K562 (cell line): ENCODE measurements at regions not wholly inside any gene's neighbourhood (a gene's known extent, or its start where the extent isn't known, plus 50 kb on each side); places are given as distances from the start of the nearest gene placed in this dataset.
A peak's percentile ranks its signal among the peaks of the same experiment; 100 is the strongest.

Experiments used
- ATAC-seq: fragments of 200-7000 bp; cut with Tn5 transposase; 3 replicates; pipeline ENCODE4 v1.9.1; 2020; ENCODE audit warnings: moderate library complexity
- BruUV-seq: library from RNA; stranded (reverse); fragments of 400-500 nt; replicated peaks from 2 replicates; lab custom pipeline; 2021; lab: Mats Ljungman, UMichigan
- CTCF ChIA-PET: fragments of 300-600 bp; formaldehyde crosslinking; extraction: SDS; loops from one replicate; lab custom pipeline; 2021; ENCODE audit warnings: low intra/inter-chr PET ratio; lab: Yijun Ruan, JAX
- POLR2A ChIA-PET: fragments of 300-600, 350-650 bp; sonication (Branson Sonifier 250); formaldehyde crosslinking; extraction: SDS; loops from one replicate; lab custom pipeline; 2021; ENCODE audit warnings: antibody characterized with exemption, inconsistent platforms; lab: Yijun Ruan, JAX
- DNase-seq, 4 experiments: peaks; one replicate each; pipeline versions ENCODE4 v3.0.0 to v3.0.0-alpha.2; 2011 to 2018; ENCODE audit warnings: low spot score in 3 of 4, mixed read lengths in 3 of 4; ENCODE audit errors: extremely low read depth in 1 of 4
- FAIRE-seq: peaks from 2 replicates; lab custom pipeline; 2011; peaks lifted over from hg19 to GRCh38; lab: Jason Lieb, UNC
- H2AFZ ChIP-seq: 2 replicates; pipeline ENCODE4 v1.6.0; 2011; ENCODE audit warnings: low read depth, low read length, control low read depth, inconsistent platforms
- H3K27ac ChIP-seq: fragments of 200-600 bp; 3 replicates; pipeline ENCODE4 v1.8.0; 2011; ENCODE audit warnings: low read depth, mild to moderate bottlenecking, control low read depth, inconsistent platforms, low read length, moderate library complexity, mixed read lengths; ENCODE audit errors: extremely low read depth
- H3K27me3 ChIP-seq, 2 experiments: fragments of 300-600 bp in 1 of 2; 2 replicates in 1 of 2; 3 replicates in 1 of 2; pipeline versions ENCODE4 v1.6.0 to v1.8.0; 2011; ENCODE audit warnings: inconsistent platforms in 2 of 2, low read length in 2 of 2, mild to moderate bottlenecking in 1 of 2, mixed read lengths in 1 of 2, moderate library complexity in 1 of 2; ENCODE audit not compliant: control insufficient read depth in 2 of 2, insufficient read depth in 2 of 2
- H3K36me3 ChIP-seq: fragments of 300-600 bp; 3 replicates; pipeline ENCODE4 v1.8.0; 2011; ENCODE audit warnings: mild to moderate bottlenecking, low read length, inconsistent platforms; ENCODE audit not compliant: control insufficient read depth, insufficient read depth
- H3K4me1 ChIP-seq, 2 experiments: fragments of 200-600 bp in 1 of 2; replicated peaks in 1 of 2; 2 replicates in 1 of 2; 3 replicates in 1 of 2; pipeline versions ENCODE4 v1.5.1 to v1.8.0; 2011; ENCODE audit warnings: inconsistent platforms in 2 of 2, low read length in 2 of 2, mild to moderate bottlenecking in 1 of 2, mixed read lengths in 1 of 2, moderate library complexity in 1 of 2; ENCODE audit not compliant: control insufficient read depth in 2 of 2, insufficient read depth in 2 of 2
- H3K4me2 ChIP-seq: 2 replicates; pipeline ENCODE4 v1.6.1; 2011; ENCODE audit warnings: low read length, control low read depth, inconsistent platforms, mixed read lengths; ENCODE audit not compliant: insufficient read depth
- H3K4me3 ChIP-seq: fragments of 200-600 bp; sonication (generic), shearing (Covaris generic); 2 replicates; pipeline ENCODE4 v1.5.1; 2016; ENCODE audit warnings: control low read depth, inconsistent platforms
- H3K79me2 ChIP-seq: fragments of 200-600 bp; 3 replicates; pipeline ENCODE4 v1.8.0; 2011; ENCODE audit warnings: low read length, inconsistent platforms; ENCODE audit not compliant: control insufficient read depth, insufficient read depth
- H3K9ac ChIP-seq, 2 experiments: 2 replicates each; pipeline versions ENCODE4 v1.6.0 to v1.6.1; 2011; ENCODE audit warnings: low read depth in 2 of 2, low read length in 2 of 2, control low read depth in 1 of 2, inconsistent platforms in 1 of 2, mild to moderate bottlenecking in 1 of 2, mixed read lengths in 1 of 2; ENCODE audit not compliant: insufficient read depth in 1 of 2
- H3K9me1 ChIP-seq: one replicate; pipeline ENCODE4 v1.6.0; 2011; ENCODE audit warnings: inconsistent platforms, mild to moderate bottlenecking, low read length, moderate library complexity; ENCODE audit not compliant: control insufficient read depth, insufficient read depth
- H3K9me3 ChIP-seq: replicated peaks from 2 replicates; pipeline ENCODE4 v1.5.1; 2011; ENCODE audit warnings: low read depth, low read length, inconsistent platforms; ENCODE audit not compliant: control insufficient read depth, insufficient read depth
- H4K20me1 ChIP-seq: replicated peaks from 2 replicates; pipeline ENCODE4 v1.6.1; 2011; ENCODE audit warnings: low read length, inconsistent platforms, mixed read lengths; ENCODE audit not compliant: control insufficient read depth, insufficient read depth
- CEBPZ ChIP-seq: fragments of 150-350 bp; IDR thresholded peaks from 2 replicates; pipeline ENCODE4 v1.6.1; 2014; ENCODE audit warnings: low read depth, mild to moderate bottlenecking, low read length, borderline replicate concordance
- MAFG ChIP-seq: fragments of 450-650 bp; conservative IDR thresholded peaks from 2 replicates; pipeline ENCODE4 v1.6.1; 2016; ENCODE audit warnings: missing genetic modification characterization, missing compliant biosample characterization
- SMARCA4 ChIP-seq: fragments of 450-650 bp; IDR thresholded peaks from 2 replicates; pipeline ENCODE4 v1.6.1; 2016
- THAP12 ChIP-seq: fragments of 250-450 bp; sonication (Bioruptor Pico); IDR thresholded peaks from 2 replicates; pipeline ENCODE4 v1.9.0; 2021; ENCODE audit warnings: mild to moderate bottlenecking, inconsistent platforms
- ZNF239 ChIP-seq: fragments of 250-450 bp; sonication (Bioruptor Pico); IDR thresholded peaks from 2 replicates; pipeline ENCODE4 v1.4.0; 2020; ENCODE audit warnings: mild to moderate bottlenecking
- WGBS: fragments of 100-300 bp; shearing (Covaris generic); methylation state at CpG from one replicate; pipeline ENCODE4 v1.1.6; 2016; ENCODE audit warnings: low coverage, mixed read lengths; ENCODE audit not compliant: insufficient coverage; ENCODE audit errors: missing lambda C conversion rate; 5-methylcytosine and 5-hydroxymethylcytosine counted together
- in situ Hi-C: fragments of 300-500 bp; cut with MboI; formaldehyde crosslinking; loops from 4 replicates; pipeline ENCODE4 v1.15.0; 2018; ENCODE audit warnings: inconsistent platforms, mixed read lengths
- intact Hi-C: fragments of 100-400 bp; cut with micrococcal nuclease; formaldehyde crosslinking; loops from 2 replicates; pipeline ENCODE4 v1.14.2; 2022

- Histone ChIP-seq H3K27me3 (no peaks in the 10 kb centered on the region), H3K9me3 (no peaks in the 10 kb centered on the region), H3K4me1 (peaks cover 0 to 4% of the 10 kb centered on the region in 2 experiments; a peak in 2 of 5 replicates), H3K9ac (no peak overlapping the region), H3K79me2 (no peaks in the 10 kb centered on the region), H2AFZ (no peak overlapping the region), H3K4me2 (no peak overlapping the region), H4K20me1 (no peaks in the 10 kb centered on the region), H3K27ac (no peak overlapping the region), H3K36me3 (no peaks in the 10 kb centered on the region), H3K9me1 (no peaks in the 10 kb centered on the region)
- intact Hi-C loops = loop anchor here (1.0 to 5.0 kb wide), 4 partner anchors 51 to 412 kb away; partner anchors contain the start of genes BAG2 and BEND6
- no peak for DNase-seq
- in situ Hi-C loops = no loop called here
- no TSS peak for BruUV-seq
- FAIRE-seq = peak; percentile 46
- CTCF ChIA-PET = interaction anchor here (0.9 to 4.5 kb wide), 4 partner anchors 51 to 420 kb away, joined by 4 to 34 read pairs (median 14); partner anchors contain the start of genes BEND6 and PRIM2
- no peak for ATAC-seq
- 2% methylated on average over 3 of the region's 3 CpGs for WGBS
- TF ChIP-seq THAP12 = no peak
- no peak for TF ChIP-seq SMARCA4
- no peak for TF ChIP-seq MAFG (tag)
- TF ChIP-seq CEBPZ = no peak
- no peak for TF ChIP-seq ZNF239 (CRISPR knock-in tag)
- TF ChIP-seq, all 486 proteins: peak for 0
- H3K4me3 ChIP-seq = no peak overlapping the region
- POLR2A ChIA-PET = interaction anchor here (1.0 to 1.2 kb wide), 6 partner anchors 9 to 413 kb away, joined by 3 to 5 read pairs (median 4); partner anchors contain the start of genes BAG2, BEND6 and PRIM2
These were observed 50.8 kb upstream of the BEND6 start for GRCh38 chr6:56904068-56904467.
